Vagina (tissue), 2 donors: ENCODE measurements at regions not wholly inside any gene's neighbourhood (a gene's known extent, or its start where the extent isn't known, plus 50 kb on each side); places are given as distances from the start of the nearest gene placed in this dataset.

Source experiments
- DNase-seq, 2 donors: peaks; one replicate each; pipeline ENCODE4 v3.0.0-alpha.2; 2017; ENCODE audit errors: extremely low spot score in 2 of 2
- H3K27ac ChIP-seq: fragments of 200-600 bp; sonication (generic); one replicate; pipeline ENCODE4 v1.5.1; 2019
- H3K27me3 ChIP-seq: fragments of 200-600 bp; sonication (generic); one replicate; pipeline ENCODE4 v1.5.1; 2019
- H3K36me3 ChIP-seq, 2 donors: fragments of 200-600 bp; sonication (generic); one replicate each; pipeline ENCODE4 v1.5.1; 2017 to 2019
- H3K4me1 ChIP-seq: fragments of 200-600 bp; sonication (generic); one replicate; pipeline ENCODE4 v1.5.1; 2019
- H3K4me3 ChIP-seq, 2 donors: fragments of 200-600 bp; sonication (generic); 1 replicate in 1 of 2; 2 replicates in 1 of 2; pipeline ENCODE4 v1.5.1; 2016 to 2019
- H3K9me3 ChIP-seq: fragments of 200-600 bp; sonication (generic); one replicate; pipeline ENCODE4 v1.5.1; 2019
- CTCF ChIP-seq, 3 experiments: fragments of 450-650 bp in 2 of 3; fragments of 200-600 bp in 1 of 3; sonication (generic) in 1 of 3; IDR thresholded peaks; one replicate each; pipeline ENCODE4 v1.5.1; 2017 to 2019; ENCODE audit warnings: antibody characterized with exemption in 3 of 3, mild to moderate bottlenecking in 2 of 3, moderate library complexity in 2 of 3
- POLR2A ChIP-seq, 2 donors: fragments of 450-650 bp; IDR thresholded peaks; one replicate each; pipeline ENCODE4 v1.6.1; 2017; ENCODE audit warnings: antibody characterized with exemption in 2 of 2, mild to moderate bottlenecking in 2 of 2, moderate library complexity in 2 of 2
- POLR2AphosphoS5 ChIP-seq, 2 donors: sonication (generic); formaldehyde crosslinking; IDR thresholded peaks; one replicate each; pipeline ENCODE4 v1.9.0; 2017; ENCODE audit warnings: antibody characterized with exemption in 2 of 2, mild to moderate bottlenecking in 2 of 2, low read depth in 1 of 2; ENCODE audit not compliant: insufficient read depth in 1 of 2
- intact Hi-C: fragments of 100-400 bp; cut with DNase I; formaldehyde crosslinking; loops from one replicate; pipeline ENCODE4 v1.15.1; 2023

DNA sequence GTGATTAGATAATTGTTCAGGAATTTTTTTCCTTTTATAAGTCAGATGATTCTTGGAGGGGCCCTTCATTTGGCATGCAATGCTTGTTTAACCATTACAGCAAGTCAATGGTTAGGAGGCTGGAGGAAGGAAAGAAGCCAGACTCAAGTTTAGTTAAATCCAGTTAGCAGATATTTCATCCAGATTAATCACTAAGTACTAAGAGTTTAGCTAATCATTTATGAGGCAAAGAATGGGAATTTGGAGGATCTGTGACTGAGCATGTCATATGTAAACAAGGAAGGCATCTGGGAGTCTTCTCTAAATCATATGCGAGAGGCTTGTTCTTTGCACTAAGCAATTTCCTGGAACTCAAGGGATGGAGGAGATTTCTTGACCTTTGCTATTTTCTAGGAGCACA, 145.3 kb upstream of the SGCD start:
- Histone ChIP-seq H3K27ac (no peak overlapping the region), H3K4me1 (no peaks in the 10 kb centered on the region), H3K27me3 (no peaks in the 10 kb centered on the region), H3K9me3 (no peaks in the 10 kb centered on the region), H3K4me3 (no peak overlapping the region), H3K36me3 (no peaks in the 10 kb centered on the region)
- no peak for DNase-seq
- intact Hi-C loops = no loop called here
- TF ChIP-seq POLR2AphosphoS5 (IDR thresholded peaks at IDR 0.05; ENCODE audit: insufficient read depth in 1 of 2, low read depth in 1 of 2) (no peak), POLR2A (IDR thresholded peaks at IDR 0.05) (no peak), CTCF (IDR thresholded peaks at IDR 0.05) (no peak)

- Histone ChIP-seq H3K9me3 (no peaks in the 10 kb centered on the region), H3K4me3 (no peak overlapping the region), H3K4me1 (no peaks in the 10 kb centered on the region), H3K27ac (no peak overlapping the region), H3K36me3 (no peaks in the 10 kb centered on the region), H3K27me3 (no peaks in the 10 kb centered on the region)
- TF ChIP-seq CTCF (IDR thresholded peaks at IDR 0.05) = no peak
- TF ChIP-seq POLR2AphosphoS5 (IDR thresholded peaks at IDR 0.05; ENCODE audit: insufficient read depth in 1 of 2, low read depth in 1 of 2) = no peak
- no peak for TF ChIP-seq POLR2A (IDR thresholded peaks at IDR 0.05)
- intact Hi-C loops = no loop called here
- DNase-seq = no peak
These were observed 144.6 kb upstream of the SGCD start for GRCh38 chr5:156182174-156182967.

DNA sequence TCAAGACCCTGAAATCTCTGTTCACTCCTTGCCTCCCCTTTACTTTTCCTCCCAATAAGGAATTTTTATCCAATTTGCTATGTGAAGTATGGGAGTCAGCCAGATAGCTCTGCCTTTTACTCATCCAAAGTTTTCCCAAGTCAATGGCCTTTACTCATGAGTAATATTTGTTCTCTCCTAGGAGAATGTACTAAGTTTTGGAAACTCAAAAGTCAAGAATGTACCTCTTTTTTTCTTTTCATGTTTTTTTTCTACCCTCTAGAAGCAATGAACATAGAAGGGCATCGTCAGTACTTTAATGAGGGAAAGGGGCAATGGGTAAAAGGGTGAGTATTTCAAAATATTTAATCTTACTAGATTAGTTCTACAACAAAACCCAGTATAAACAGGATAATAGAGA, 140.2 kb upstream of the SGCD start:
- H3K36me3 ChIP-seq = no peaks in the 10 kb centered on the region
- no peaks in the 10 kb centered on the region for H3K9me3 ChIP-seq
- H3K4me1 ChIP-seq = no peaks in the 10 kb centered on the region
- intact Hi-C loops = no loop called here
- H3K27me3 ChIP-seq = no peaks in the 10 kb centered on the region
- DNase-seq = no peak
- no peak overlapping the region for H3K27ac ChIP-seq
- no peak for TF ChIP-seq CTCF (IDR thresholded peaks at IDR 0.05)
- no peak for TF ChIP-seq POLR2AphosphoS5 (IDR thresholded peaks at IDR 0.05; ENCODE audit: insufficient read depth in 1 of 2, low read depth in 1 of 2)
- no peak for TF ChIP-seq POLR2A (IDR thresholded peaks at IDR 0.05)
- H3K4me3 ChIP-seq = no peak overlapping the region

DNA sequence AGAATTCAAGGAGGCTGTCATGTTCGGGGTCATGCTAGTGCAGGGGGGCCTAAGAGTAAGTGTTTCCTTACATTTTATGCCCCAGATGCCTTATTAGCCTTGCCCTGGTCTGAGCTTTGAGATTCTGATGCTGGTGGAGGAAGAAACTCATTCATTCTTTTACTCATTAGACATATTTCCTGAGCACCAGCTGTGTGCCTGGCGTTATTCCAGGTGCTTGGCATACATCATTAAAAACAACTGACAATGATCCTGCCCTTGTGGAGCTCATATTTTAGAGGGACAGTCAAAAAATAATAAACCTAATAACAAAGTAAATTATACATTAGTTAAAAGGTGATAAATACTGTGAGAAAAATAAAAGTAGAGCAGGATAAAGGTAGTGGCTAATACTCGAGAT, 138.9 kb upstream of the SGCD start:
- no peaks in the 10 kb centered on the region for H3K36me3 ChIP-seq
- no peak overlapping the region for H3K27ac ChIP-seq
- TF ChIP-seq POLR2AphosphoS5 (IDR thresholded peaks at IDR 0.05; ENCODE audit: insufficient read depth in 1 of 2, low read depth in 1 of 2) (no peak), POLR2A (IDR thresholded peaks at IDR 0.05) (no peak), CTCF (IDR thresholded peaks at IDR 0.05) (no peak)
- no peaks in the 10 kb centered on the region for H3K27me3 ChIP-seq
- H3K9me3 ChIP-seq = no peaks in the 10 kb centered on the region
- H3K4me3 ChIP-seq = no peak overlapping the region
- no peaks in the 10 kb centered on the region for H3K4me1 ChIP-seq
- intact Hi-C loops = no loop called here
- no peak for DNase-seq

DNA sequence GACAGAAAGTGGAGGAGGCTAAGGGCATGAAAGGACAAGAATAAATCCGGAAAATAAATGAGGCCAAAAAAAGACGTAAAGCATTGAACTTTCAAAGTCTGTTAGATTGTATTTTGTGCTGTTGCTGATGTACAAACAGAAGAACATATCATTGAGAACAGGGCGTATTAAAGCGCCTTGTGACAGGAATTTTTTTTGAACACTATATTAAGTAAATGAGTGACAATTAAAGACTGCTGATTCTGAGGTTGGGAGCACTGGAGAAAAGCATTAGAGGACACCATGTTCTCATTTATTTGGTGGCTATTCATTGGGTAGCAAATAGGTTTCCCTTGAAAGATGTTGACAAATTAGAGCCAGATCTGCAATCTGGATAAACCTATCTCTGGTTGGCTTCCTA, 137.3 kb upstream of the SGCD start:
- Histone ChIP-seq H3K27ac (no peak overlapping the region), H3K27me3 (no peaks in the 10 kb centered on the region), H3K36me3 (no peaks in the 10 kb centered on the region), H3K4me3 (no peak overlapping the region), H3K4me1 (no peaks in the 10 kb centered on the region), H3K9me3 (no peaks in the 10 kb centered on the region)
- TF ChIP-seq CTCF (IDR thresholded peaks at IDR 0.05) (no peak), POLR2A (IDR thresholded peaks at IDR 0.05) (no peak), POLR2AphosphoS5 (IDR thresholded peaks at IDR 0.05; ENCODE audit: insufficient read depth in 1 of 2, low read depth in 1 of 2) (no peak)
- DNase-seq = no peak
- intact Hi-C loops = no loop called here
